Neuronal stem cell (in vitro differentiated cells): ENCODE measurements at regions not wholly inside any gene's neighbourhood (a gene's known extent, or its start where the extent isn't known, plus 50 kb on each side); places are given as distances from the start of the nearest gene placed in this dataset.

Source experiments
- DNase-seq: peaks from one replicate; pipeline ENCODE4 v3.0.0-alpha.2; 2013; ENCODE audit warnings: low spot score
- H2AFZ ChIP-seq: one replicate; pipeline ENCODE4 v1.6.1; 2013; ENCODE audit warnings: mild to moderate bottlenecking, low read length, inconsistent platforms
- H2AK5ac ChIP-seq: 2 replicates; pipeline ENCODE4 v1.6.1; 2013; ENCODE audit warnings: low read depth, mild to moderate bottlenecking, inconsistent platforms, low read length, moderate library complexity, mixed read lengths
- H2BK120ac ChIP-seq: 2 replicates; pipeline ENCODE4 v1.6.1; 2013; ENCODE audit warnings: low read depth, mild to moderate bottlenecking, inconsistent platforms, low read length, moderate library complexity, mixed read lengths
- H2BK12ac ChIP-seq: one replicate; pipeline ENCODE4 v1.6.1; 2013; ENCODE audit warnings: low read length, inconsistent platforms
- H2BK15ac ChIP-seq: 2 replicates; pipeline ENCODE4 v1.6.1; 2013; ENCODE audit warnings: mild to moderate bottlenecking, low read length, inconsistent platforms, mixed read lengths
- H2BK5ac ChIP-seq: one replicate; pipeline ENCODE4 v1.6.1; 2013; ENCODE audit warnings: inconsistent platforms, mild to moderate bottlenecking, low read length, moderate library complexity
- H3K14ac ChIP-seq: one replicate; pipeline ENCODE4 v1.6.1; 2013; ENCODE audit warnings: low read length, inconsistent platforms
- H3K18ac ChIP-seq: 2 replicates; pipeline ENCODE4 v1.6.1; 2013; ENCODE audit warnings: low read length, inconsistent platforms
- H3K23ac ChIP-seq: 2 replicates; pipeline ENCODE4 v1.6.1; 2013; ENCODE audit warnings: low read depth, mild to moderate bottlenecking, mixed read lengths, low read length, inconsistent platforms; ENCODE audit not compliant: poor library complexity
- H3K27ac ChIP-seq: replicated peaks from 3 replicates; pipeline ENCODE4 v1.5.1; 2013; ENCODE audit warnings: low read length, inconsistent platforms
- H3K27me3 ChIP-seq, 3 experiments: 2 replicates each; pipeline ENCODE4 v1.6.1; 2013; ENCODE audit warnings: low read length in 3 of 3, mild to moderate bottlenecking in 2 of 3, inconsistent platforms in 1 of 3, low read depth in 1 of 3, mixed read lengths in 1 of 3, moderate library complexity in 1 of 3; ENCODE audit not compliant: control insufficient read depth in 3 of 3, insufficient read depth in 3 of 3
- H3K36me3 ChIP-seq, 2 donors: replicated peaks in 1 of 2; 2 replicates each; pipeline ENCODE4 v1.6.1; 2013; ENCODE audit warnings: low read length in 2 of 2; ENCODE audit not compliant: control insufficient read depth in 2 of 2, insufficient read depth in 2 of 2
- H3K4ac ChIP-seq: 2 replicates; pipeline ENCODE4 v1.6.1; 2013; ENCODE audit warnings: inconsistent platforms, mild to moderate bottlenecking, low read length, moderate library complexity
- H3K4me1 ChIP-seq, 2 donors: 1 replicate in 1 of 2; 2 replicates in 1 of 2; pipeline ENCODE4 v1.6.1; 2013; ENCODE audit warnings: low read length in 2 of 2, low read depth in 1 of 2; ENCODE audit not compliant: control insufficient read depth in 2 of 2, insufficient read depth in 1 of 2
- H3K4me2 ChIP-seq: one replicate; pipeline ENCODE4 v1.6.1; 2013; ENCODE audit warnings: mild to moderate bottlenecking, low read length, inconsistent platforms; ENCODE audit not compliant: insufficient read depth, poor library complexity, severe bottlenecking
- H3K4me3 ChIP-seq, 2 donors: 2 replicates each; pipeline ENCODE4 v1.5.1; 2013; ENCODE audit warnings: low read length in 2 of 2, mild to moderate bottlenecking in 2 of 2, inconsistent platforms in 1 of 2, moderate library complexity in 1 of 2
- H3K79me1 ChIP-seq: one replicate; pipeline ENCODE4 v1.6.1; 2013; ENCODE audit warnings: low read depth, mild to moderate bottlenecking, inconsistent platforms, low read length, moderate library complexity
- H3K9ac ChIP-seq: one replicate; pipeline ENCODE4 v1.6.1; 2013; ENCODE audit warnings: mild to moderate bottlenecking, low read depth, low read length, inconsistent platforms; ENCODE audit not compliant: poor library complexity
- H3K9me3 ChIP-seq, 2 donors: replicated peaks in 1 of 2; 2 replicates each; pipeline versions ENCODE3 to v1.6.1; 2013; ENCODE audit warnings: low read length in 2 of 2, mild to moderate bottlenecking in 2 of 2, inconsistent platforms in 1 of 2, low read depth in 1 of 2, mixed read lengths in 1 of 2, moderate library complexity in 1 of 2; ENCODE audit not compliant: control insufficient read depth in 2 of 2, insufficient read depth in 1 of 2
- H4K8ac ChIP-seq: one replicate; pipeline ENCODE4 v1.6.1; 2013; ENCODE audit warnings: low read depth, mild to moderate bottlenecking, inconsistent platforms, low read length, moderate library complexity
- H4K91ac ChIP-seq: one replicate; pipeline ENCODE4 v1.6.1; 2013; ENCODE audit warnings: low read length, low read depth, mild to moderate bottlenecking, inconsistent platforms; ENCODE audit not compliant: poor library complexity
- WGBS, 2 donors: extraction: QIAGEN DNeasy Blood & Tissue Kit; methylation state at CpG; one replicate each; pipeline ENCODE4 v1.1.7; 2013; ENCODE audit warnings: missing lambda C conversion rate in 2 of 2, mixed read lengths in 1 of 2; ENCODE audit not compliant: insufficient read length in 2 of 2, insufficient replicate concordance in 1 of 2; ENCODE audit errors: extremely low coverage in 2 of 2; 5-methylcytosine and 5-hydroxymethylcytosine counted together

GRCh38 chr6:138643210-138643609 lies 130.4 kb upstream of the CCDC28A start:
- H3K4ac ChIP-seq: no peak overlapping the region
- H3K4me3 ChIP-seq: no peak overlapping the region
- H3K79me1 ChIP-seq: no peaks in the 10 kb centered on the region
- H3K14ac ChIP-seq: no peak overlapping the region
- H4K91ac ChIP-seq: no peak overlapping the region
- H2AFZ ChIP-seq: no peak overlapping the region
- H3K9ac ChIP-seq: no peak overlapping the region
- no peak overlapping the region for H2AK5ac ChIP-seq
- H2BK12ac ChIP-seq: no peak overlapping the region
- no peaks in the 10 kb centered on the region for H3K27me3 ChIP-seq
- H3K9me3 ChIP-seq: no peaks in the 10 kb centered on the region
- DNase-seq: no peak
- no peak overlapping the region for H3K4me2 ChIP-seq
- no peak overlapping the region for H2BK120ac ChIP-seq
- no CpG with 5 or more reads among the region's 2 CpGs for WGBS, 2 donors
- H2BK15ac ChIP-seq: no peak overlapping the region
- H3K36me3 ChIP-seq: no peaks in the 10 kb centered on the region
- H4K8ac ChIP-seq: no peak overlapping the region
- no peak overlapping the region for H3K18ac ChIP-seq
- no peak overlapping the region for H3K27ac ChIP-seq
- H3K23ac ChIP-seq: no peak overlapping the region
- no peaks in the 10 kb centered on the region for H3K4me1 ChIP-seq
- H2BK5ac ChIP-seq: no peak overlapping the region

DNA sequence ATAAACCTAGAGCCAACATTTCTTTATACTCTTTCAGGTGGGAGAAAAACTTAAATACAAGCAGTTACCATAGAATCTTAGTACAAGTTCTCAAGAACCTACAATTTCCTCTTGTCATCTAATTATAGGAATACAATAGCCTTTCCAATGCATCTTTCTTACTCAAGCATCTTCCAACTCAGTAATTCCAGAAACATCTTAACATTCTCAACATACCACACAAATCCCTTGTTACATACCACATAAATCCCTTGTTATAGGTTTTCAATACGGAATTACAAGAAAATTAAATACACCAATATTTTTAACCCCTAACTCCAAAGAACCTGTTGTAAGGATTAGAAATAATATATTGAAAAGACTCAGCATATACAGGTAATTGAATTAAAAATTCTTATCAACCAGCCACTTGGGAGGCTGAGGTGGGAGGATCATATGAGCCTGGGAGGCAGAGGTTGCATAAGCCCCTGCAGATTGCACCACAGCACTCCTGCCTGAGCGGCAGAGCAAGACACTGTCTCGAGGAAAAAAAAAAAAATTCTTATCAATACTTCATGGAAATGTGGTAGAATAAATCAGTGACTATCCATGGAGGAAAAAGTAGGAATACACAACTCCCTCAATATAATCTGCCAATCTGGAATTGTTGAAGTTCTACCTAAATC lies 127.5 kb upstream of the CCDC28A start:
- no peak overlapping the region for H3K23ac ChIP-seq
- no peaks in the 10 kb centered on the region for H3K79me1 ChIP-seq
- no peak overlapping the region for H2BK12ac ChIP-seq
- no peak for DNase-seq
- H3K36me3 ChIP-seq: no peaks in the 10 kb centered on the region
- no peak overlapping the region for H2BK5ac ChIP-seq
- H3K4me1 ChIP-seq: no peaks in the 10 kb centered on the region
- H3K4me2 ChIP-seq: no peak overlapping the region
- no peak overlapping the region for H3K4me3 ChIP-seq
- no peak overlapping the region for H4K91ac ChIP-seq
- no peak overlapping the region for H2AFZ ChIP-seq
- no peaks in the 10 kb centered on the region for H3K27me3 ChIP-seq
- no peak overlapping the region for H3K9ac ChIP-seq
- no peak overlapping the region for H4K8ac ChIP-seq
- no peak overlapping the region for H2BK120ac ChIP-seq
- H3K4ac ChIP-seq: no peak overlapping the region
- no peak overlapping the region for H3K18ac ChIP-seq
- H3K9me3 ChIP-seq: no peaks in the 10 kb centered on the region
- H3K27ac ChIP-seq: no peak overlapping the region
- WGBS, 2 donors: no CpG with 5 or more reads among the region's 3 CpGs
- no peak overlapping the region for H3K14ac ChIP-seq
- H2BK15ac ChIP-seq: no peak overlapping the region
- H2AK5ac ChIP-seq: no peak overlapping the region

GRCh38 chr6:138647006-138647405 lies 126.6 kb upstream of the CCDC28A start:
- H3K4me1 ChIP-seq: no peaks in the 10 kb centered on the region
- H3K4ac ChIP-seq: no peak overlapping the region
- DNase-seq: no peak
- no peak overlapping the region for H3K14ac ChIP-seq
- H4K91ac ChIP-seq: no peak overlapping the region
- no peak overlapping the region for H2AK5ac ChIP-seq
- WGBS, 2 donors: no CpG with 5 or more reads among the region's 6 CpGs
- no peaks in the 10 kb centered on the region for H3K79me1 ChIP-seq
- H4K8ac ChIP-seq: no peak overlapping the region
- no peak overlapping the region for H3K27ac ChIP-seq
- no peak overlapping the region for H3K18ac ChIP-seq
- no peak overlapping the region for H3K23ac ChIP-seq
- no peak overlapping the region for H2BK12ac ChIP-seq
- no peak overlapping the region for H2AFZ ChIP-seq
- H3K27me3 ChIP-seq: no peaks in the 10 kb centered on the region
- H3K36me3 ChIP-seq: no peaks in the 10 kb centered on the region
- no peak overlapping the region for H2BK5ac ChIP-seq
- no peaks in the 10 kb centered on the region for H3K9me3 ChIP-seq
- H2BK120ac ChIP-seq: no peak overlapping the region
- H3K4me2 ChIP-seq: no peak overlapping the region
- no peak overlapping the region for H3K4me3 ChIP-seq
- H3K9ac ChIP-seq: no peak overlapping the region
- H2BK15ac ChIP-seq: no peak overlapping the region

DNA sequence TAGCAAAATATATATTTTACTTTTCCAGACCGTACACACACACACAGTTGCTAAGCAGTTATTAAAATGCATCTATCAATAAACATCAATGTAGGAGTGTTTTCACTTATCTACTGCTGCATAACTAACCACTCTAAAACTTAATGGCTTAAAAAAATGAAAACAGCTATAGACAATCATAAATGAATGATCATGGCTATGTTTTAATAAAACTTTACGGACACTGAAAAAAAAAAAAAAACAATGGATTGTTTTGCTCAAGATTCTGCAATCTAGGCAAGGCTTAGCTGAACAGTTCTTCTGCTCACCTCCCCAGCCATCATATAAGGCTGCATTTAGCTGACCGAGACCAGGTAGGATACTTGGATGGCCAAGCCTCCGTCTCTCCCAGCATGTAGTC lies 125.4 kb upstream of the CCDC28A start:
- Histone ChIP-seq H3K23ac (no peak overlapping the region), H2BK120ac (no peak overlapping the region), H2AFZ (no peak overlapping the region), H3K79me1 (no peaks in the 10 kb centered on the region), H3K4me3 (no peak overlapping the region), H3K4ac (no peak overlapping the region), H4K8ac (no peak overlapping the region), H3K36me3 (no peaks in the 10 kb centered on the region), H3K27me3 (no peaks in the 10 kb centered on the region), H3K9me3 (no peaks in the 10 kb centered on the region), H3K27ac (no peak overlapping the region), H3K4me2 (no peak overlapping the region), H3K9ac (no peak overlapping the region), H2AK5ac (no peak overlapping the region), H2BK5ac (no peak overlapping the region), H2BK15ac (no peak overlapping the region), H3K4me1 (no peaks in the 10 kb centered on the region), H3K14ac (no peak overlapping the region), H4K91ac (no peak overlapping the region), H3K18ac (no peak overlapping the region), H2BK12ac (no peak overlapping the region)
- no CpG with 5 or more reads among the region's 4 CpGs for WGBS, 2 donors
- no peak for DNase-seq
